Upper lobe of left lung (tissue), 6 donors: ENCODE measurements at regions not wholly inside any gene's neighbourhood (a gene's known extent, or its start where the extent isn't known, plus 50 kb on each side); places are given as distances from the start of the nearest gene placed in this dataset.

ENCODE experiments used
- ATAC-seq, 2 donors: fragments of 200-7000 bp; cut with Tn5 transposase; one replicate each; pipeline ENCODE4 v1.9.1; 2022; ENCODE audit warnings: mild to moderate bottlenecking in 2 of 2, moderate library complexity in 2 of 2; ENCODE audit not compliant: low FRiP score in 2 of 2
- DNase-seq, 2 donors: peaks; one replicate each; pipeline ENCODE4 v3.0.0-alpha.2; 2019 to 2020
- H3K27ac ChIP-seq, 4 donors: fragments of 200-600 bp; sonication (generic); one replicate each; pipeline ENCODE4 v1.5.1; 2016 to 2019
- H3K27me3 ChIP-seq, 4 donors: fragments of 200-600 bp; sonication (generic); one replicate each; pipeline ENCODE4 v1.5.1; 2017 to 2019
- H3K36me3 ChIP-seq, 4 donors: fragments of 200-600 bp; sonication (generic); one replicate each; pipeline ENCODE4 v1.5.1; 2016 to 2019
- H3K4me1 ChIP-seq, 4 donors: fragments of 200-600 bp; sonication (generic); one replicate each; pipeline ENCODE4 v1.5.1; 2018 to 2019
- H3K4me3 ChIP-seq, 4 donors: fragments of 200-600 bp; sonication (generic); one replicate each; pipeline ENCODE4 v1.5.1; 2017 to 2019; ENCODE audit warnings: mild to moderate bottlenecking in 2 of 4, moderate library complexity in 1 of 4
- H3K9me3 ChIP-seq, 4 donors: fragments of 200-600 bp; sonication (generic); one replicate each; pipeline ENCODE4 v1.5.1; 2018 to 2019
- CTCF ChIP-seq, 6 experiments: fragments of 450-650 bp in 4 of 6; fragments of 200-600 bp in 2 of 6; sonication (generic) in 2 of 6; IDR thresholded peaks; one replicate each; pipeline ENCODE4 v1.5.1; 2016 to 2019; ENCODE audit warnings: antibody characterized with exemption in 6 of 6
- EP300 ChIP-seq, 4 donors: sonication (generic); formaldehyde crosslinking; IDR thresholded peaks; one replicate each; pipeline ENCODE4 v1.5.1; 2017; ENCODE audit warnings: antibody characterized with exemption in 4 of 4, control low read depth in 2 of 4
- POLR2A ChIP-seq, 4 donors: fragments of 450-650 bp; IDR thresholded peaks; one replicate each; pipeline ENCODE4 v1.5.1; 2016 to 2017; ENCODE audit warnings: antibody characterized with exemption in 4 of 4, mild to moderate bottlenecking in 2 of 4
- POLR2AphosphoS5 ChIP-seq, 2 donors: sonication (generic); formaldehyde crosslinking; IDR thresholded peaks; one replicate each; pipeline ENCODE4 v1.5.1; 2017; ENCODE audit warnings: antibody characterized with exemption in 2 of 2
- WGBS, 2 donors: methylation state at CpG; one replicate each; pipeline ENCODE4 v1.1.5; 2017 to 2018; 5-methylcytosine and 5-hydroxymethylcytosine counted together
- donor health status: DM: no; HTN: no; CAD: no; lungs with moderate emphysema.
- donor health status: DM: no; HTN: yes; CAD: no; lungs with severe emphysema.

- DNase-seq = no peak
- Histone ChIP-seq H3K4me1 (no peaks in the 10 kb centered on the region), H3K27ac (no peak overlapping the region), H3K27me3 (no peaks in the 10 kb centered on the region), H3K4me3 (no peak overlapping the region), H3K36me3 (no peaks in the 10 kb centered on the region), H3K9me3 (no peaks in the 10 kb centered on the region)
- no peak for ATAC-seq
- 68 to 71% methylated on average over 13 to 26 of the region's 26 CpGs for WGBS, 2 donors
- TF ChIP-seq EP300 (IDR thresholded peaks at IDR 0.05) = no peak
- no peak for TF ChIP-seq CTCF (IDR thresholded peaks at IDR 0.05)
- no peak for TF ChIP-seq POLR2AphosphoS5 (IDR thresholded peaks at IDR 0.05)
- TF ChIP-seq POLR2A (IDR thresholded peaks at IDR 0.05) = no peak
These were observed 739.7 kb downstream of the BRD1 start for GRCh38 chr22:49087716-49088601.

GRCh38 chr22:49087198-49087597 lies 740.5 kb downstream of the BRD1 start:
- no peak for DNase-seq
- no peak overlapping the region for H3K4me3 ChIP-seq
- no peaks in the 10 kb centered on the region for H3K36me3 ChIP-seq
- ATAC-seq = no peak
- 53 to 73% methylated on average over 10 of the region's 10 CpGs for WGBS, 2 donors
- H3K27me3 ChIP-seq = no peaks in the 10 kb centered on the region
- H3K4me1 ChIP-seq = no peaks in the 10 kb centered on the region
- no peak for TF ChIP-seq POLR2A (IDR thresholded peaks at IDR 0.05)
- no peak for TF ChIP-seq CTCF (IDR thresholded peaks at IDR 0.05)
- TF ChIP-seq EP300 (IDR thresholded peaks at IDR 0.05) = no peak
- no peak for TF ChIP-seq POLR2AphosphoS5 (IDR thresholded peaks at IDR 0.05)
- no peaks in the 10 kb centered on the region for H3K9me3 ChIP-seq
- no peak overlapping the region for H3K27ac ChIP-seq

DNA sequence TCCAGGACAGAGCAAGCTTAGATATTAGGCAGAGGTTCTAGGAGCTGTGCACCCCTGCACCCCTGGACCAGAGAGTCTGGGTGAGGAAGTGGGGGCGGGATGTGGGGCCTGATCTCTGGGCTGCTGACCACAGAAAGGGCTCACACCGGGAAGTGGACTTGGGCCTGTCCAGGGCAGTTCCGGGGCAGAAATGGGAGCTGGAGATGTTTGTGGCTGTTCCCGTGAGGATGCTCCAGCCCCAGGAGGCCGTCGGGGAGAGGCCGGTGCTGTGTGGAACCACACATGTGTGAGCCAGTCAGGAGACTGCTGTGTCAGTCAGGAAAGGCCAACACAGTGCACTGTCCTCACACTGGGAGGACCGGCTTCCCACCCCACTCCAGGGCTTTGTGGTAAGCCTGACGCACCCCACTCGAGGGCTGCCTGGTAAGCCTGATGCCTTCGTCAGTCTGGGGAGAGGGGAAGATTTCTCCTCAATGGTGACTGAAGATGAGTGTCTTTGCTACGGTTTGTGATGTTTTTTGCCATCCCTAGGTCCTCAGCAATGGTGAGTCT lies 741.0 kb downstream of the BRD1 start:
- DNase-seq = no peak
- H3K4me1 ChIP-seq = no peaks in the 10 kb centered on the region
- H3K9me3 ChIP-seq = no peaks in the 10 kb centered on the region
- 40 to 81% methylated on average over 1 to 12 of the region's 12 CpGs for WGBS, 2 donors
- no peak overlapping the region for H3K4me3 ChIP-seq
- no peak overlapping the region for H3K27ac ChIP-seq
- TF ChIP-seq EP300 (IDR thresholded peaks at IDR 0.05) = no peak
- TF ChIP-seq POLR2A (IDR thresholded peaks at IDR 0.05) = no peak
- TF ChIP-seq CTCF (IDR thresholded peaks at IDR 0.05) = no peak
- no peak for TF ChIP-seq POLR2AphosphoS5 (IDR thresholded peaks at IDR 0.05)
- H3K36me3 ChIP-seq = no peaks in the 10 kb centered on the region
- ATAC-seq = no peak
- H3K27me3 ChIP-seq = no peaks in the 10 kb centered on the region

GRCh38 chr22:49086181-49086580 lies 741.5 kb downstream of the BRD1 start:
- no peak for DNase-seq
- Histone ChIP-seq H3K36me3 (no peaks in the 10 kb centered on the region), H3K4me3 (no peak overlapping the region), H3K4me1 (no peaks in the 10 kb centered on the region), H3K27me3 (no peaks in the 10 kb centered on the region), H3K27ac (no peak overlapping the region), H3K9me3 (no peaks in the 10 kb centered on the region)
- no peak for ATAC-seq
- WGBS, 2 donors = 58 to 60% methylated on average over 13 of the region's 13 CpGs
- no peak for TF ChIP-seq POLR2AphosphoS5 (IDR thresholded peaks at IDR 0.05)
- no peak for TF ChIP-seq EP300 (IDR thresholded peaks at IDR 0.05)
- TF ChIP-seq CTCF (IDR thresholded peaks at IDR 0.05) = no peak
- no peak for TF ChIP-seq POLR2A (IDR thresholded peaks at IDR 0.05)
